Upper lobe of right lung (tissue), 1 donor: ENCODE measurements at regions not wholly inside any gene's neighbourhood (a gene's known extent, or its start where the extent isn't known, plus 50 kb on each side); places are given as distances from the start of the nearest gene placed in this dataset.

Experiments used
- ATAC-seq: fragments of 200-7000 bp; cut with Tn5 transposase; one replicate; pipeline ENCODE4 v1.9.1; 2020; ENCODE audit warnings: mild to moderate bottlenecking, moderate library complexity
- DNase-seq: peaks from one replicate; pipeline ENCODE4 v3.0.0-alpha.2; 2020
- H3K27ac ChIP-seq: fragments of 200-600 bp; one replicate; pipeline ENCODE4 v1.8.0; 2022
- H3K27me3 ChIP-seq: fragments of 200-600 bp; one replicate; pipeline ENCODE4 v1.8.0; 2022; ENCODE audit warnings: mild to moderate bottlenecking
- H3K36me3 ChIP-seq: fragments of 200-600 bp; one replicate; pipeline ENCODE4 v1.8.0; 2022
- H3K4me1 ChIP-seq: fragments of 200-600 bp; one replicate; pipeline ENCODE4 v1.8.0; 2022
- H3K4me3 ChIP-seq: fragments of 200-600 bp; one replicate; pipeline ENCODE4 v1.8.0; 2022; ENCODE audit warnings: mild to moderate bottlenecking
- H3K9me3 ChIP-seq: fragments of 200-600 bp; one replicate; pipeline ENCODE4 v1.8.0; 2022
- intact Hi-C: fragments of 100-400 bp; cut with DNase I; formaldehyde crosslinking; loops from one replicate; pipeline ENCODE4 v1.11.0; 2022
- TF ChIP-seq, protein P1 (sequence below): fragments of 200-600 bp; IDR thresholded peaks from one replicate; pipeline ENCODE4 v1.8.0; 2022; ENCODE audit warnings: antibody characterized with exemption
- donor health status: DM: no; HTN: yes; CAD: no; lungs with severe emphysema.

DNA sequence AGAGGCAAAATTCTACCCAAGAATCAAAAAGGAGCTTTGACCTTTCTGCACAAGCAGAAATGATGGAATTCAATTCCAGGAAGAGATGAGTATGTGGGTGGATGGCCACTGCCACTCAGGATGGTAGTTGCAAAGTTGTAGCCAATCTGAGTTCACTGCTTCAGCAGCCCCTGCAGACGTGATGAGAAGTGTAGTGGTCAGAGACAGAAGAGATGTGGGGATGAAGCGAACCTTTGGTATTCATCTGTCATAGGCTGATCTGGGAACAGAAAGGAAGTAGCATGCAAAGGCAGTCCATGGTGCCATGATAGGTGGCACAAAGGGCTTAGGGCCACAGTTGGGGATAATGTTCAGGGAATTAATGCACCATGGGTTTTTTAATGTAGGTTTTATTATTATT is 81.1 kb upstream of the PGBD5 start:
- Histone ChIP-seq H3K27me3 (no peaks in the 10 kb centered on the region), H3K4me3 (no peak overlapping the region), H3K4me1 (peaks cover 11% of the 10 kb centered on the region), H3K9me3 (no peaks in the 10 kb centered on the region), H3K36me3 (no peaks in the 10 kb centered on the region), H3K27ac (no peak overlapping the region)
- intact Hi-C loops = no loop called here
- no peak for DNase-seq
- TF ChIP-seq, protein P1, sequence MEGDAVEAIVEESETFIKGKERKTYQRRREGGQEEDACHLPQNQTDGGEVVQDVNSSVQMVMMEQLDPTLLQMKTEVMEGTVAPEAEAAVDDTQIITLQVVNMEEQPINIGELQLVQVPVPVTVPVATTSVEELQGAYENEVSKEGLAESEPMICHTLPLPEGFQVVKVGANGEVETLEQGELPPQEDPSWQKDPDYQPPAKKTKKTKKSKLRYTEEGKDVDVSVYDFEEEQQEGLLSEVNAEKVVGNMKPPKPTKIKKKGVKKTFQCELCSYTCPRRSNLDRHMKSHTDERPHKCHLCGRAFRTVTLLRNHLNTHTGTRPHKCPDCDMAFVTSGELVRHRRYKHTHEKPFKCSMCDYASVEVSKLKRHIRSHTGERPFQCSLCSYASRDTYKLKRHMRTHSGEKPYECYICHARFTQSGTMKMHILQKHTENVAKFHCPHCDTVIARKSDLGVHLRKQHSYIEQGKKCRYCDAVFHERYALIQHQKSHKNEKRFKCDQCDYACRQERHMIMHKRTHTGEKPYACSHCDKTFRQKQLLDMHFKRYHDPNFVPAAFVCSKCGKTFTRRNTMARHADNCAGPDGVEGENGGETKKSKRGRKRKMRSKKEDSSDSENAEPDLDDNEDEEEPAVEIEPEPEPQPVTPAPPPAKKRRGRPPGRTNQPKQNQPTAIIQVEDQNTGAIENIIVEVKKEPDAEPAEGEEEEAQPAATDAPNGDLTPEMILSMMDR = no peak
- ATAC-seq = no peak

DNA sequence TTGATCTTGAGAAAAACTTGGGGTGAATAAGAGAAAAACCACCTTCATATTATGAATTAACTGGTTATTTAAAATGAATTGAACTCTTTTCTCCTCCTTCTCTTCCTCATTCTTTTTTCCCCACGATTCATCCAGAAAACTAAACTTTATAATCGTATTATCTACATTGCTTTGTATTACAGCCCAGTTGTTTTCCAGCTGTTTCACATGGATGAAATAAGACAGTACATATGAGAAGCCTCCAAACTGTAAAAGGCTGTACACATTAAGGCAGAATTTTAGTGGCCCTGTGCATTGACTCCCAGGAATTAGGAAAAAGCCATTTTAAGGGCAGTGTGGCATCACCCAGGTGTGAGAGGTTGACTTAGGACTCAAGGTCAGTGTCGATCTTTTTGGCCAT is 80.3 kb upstream of the PGBD5 start:
- Histone ChIP-seq H3K4me1 (peaks cover 11% of the 10 kb centered on the region), H3K36me3 (no peaks in the 10 kb centered on the region), H3K4me3 (no peak overlapping the region), H3K27ac (no peak overlapping the region), H3K9me3 (no peaks in the 10 kb centered on the region), H3K27me3 (no peaks in the 10 kb centered on the region)
- no peak for DNase-seq
- TF ChIP-seq, protein P1 = no peak
- ATAC-seq = no peak
- intact Hi-C loops = no loop called here

DNA sequence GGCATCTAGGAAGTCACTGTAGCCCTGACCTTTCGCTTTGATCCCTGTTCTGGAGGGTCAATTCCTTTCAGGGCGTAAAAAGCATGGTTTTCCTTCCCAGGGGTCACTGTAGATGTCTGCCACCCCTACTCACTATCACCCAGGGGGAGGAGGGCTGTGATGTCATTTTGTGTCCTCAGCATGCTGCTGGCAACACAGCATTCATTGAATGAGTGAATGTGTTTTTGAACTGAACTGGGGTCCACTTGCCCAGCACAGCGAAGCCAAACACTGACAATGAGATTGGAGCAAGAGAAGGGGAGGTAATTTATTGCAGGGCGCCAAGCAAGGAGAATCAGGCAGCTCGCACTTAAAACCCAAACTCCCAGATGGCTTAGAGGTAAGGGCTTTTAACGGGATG is 78.2 kb upstream of the PGBD5 start:
- no peak overlapping the region for H3K27ac ChIP-seq
- peaks cover 6% of the 10 kb centered on the region for H3K4me1 ChIP-seq
- intact Hi-C loops = no loop called here
- TF ChIP-seq, protein P1 = no peak
- no peaks in the 10 kb centered on the region for H3K27me3 ChIP-seq
- DNase-seq (no peak), ATAC-seq (no peak)
- H3K9me3 ChIP-seq = no peaks in the 10 kb centered on the region
- H3K36me3 ChIP-seq = no peaks in the 10 kb centered on the region
- H3K4me3 ChIP-seq = no peak overlapping the region

DNA sequence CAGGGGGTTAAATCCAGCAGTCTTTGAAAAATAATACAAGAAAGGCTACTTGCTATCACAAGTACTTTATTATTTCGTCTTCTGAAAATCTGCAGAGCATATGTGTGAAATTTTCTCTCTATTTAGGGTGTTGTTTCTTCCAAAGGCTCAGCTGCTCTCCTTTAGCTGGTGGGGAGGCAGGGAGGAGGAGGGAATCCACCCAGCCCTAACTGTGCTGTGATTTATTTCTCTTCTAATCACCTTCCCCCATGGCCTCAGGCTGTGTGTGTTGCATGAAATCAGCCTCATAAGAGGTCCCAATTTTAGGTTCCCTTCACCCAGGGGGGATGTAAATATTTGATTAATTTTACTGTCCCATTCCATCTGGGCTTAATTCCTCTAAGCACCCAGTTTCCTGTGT is 77.6 kb upstream of the PGBD5 start:
- H3K4me1 ChIP-seq = peaks cover 6% of the 10 kb centered on the region
- no peak for ATAC-seq
- no peak overlapping the region for H3K4me3 ChIP-seq
- TF ChIP-seq, protein P1 = no peak
- no peaks in the 10 kb centered on the region for H3K36me3 ChIP-seq
- no peaks in the 10 kb centered on the region for H3K9me3 ChIP-seq
- intact Hi-C loops = no loop called here
- H3K27me3 ChIP-seq = no peaks in the 10 kb centered on the region
- no peak overlapping the region for H3K27ac ChIP-seq
- no peak for DNase-seq

DNA sequence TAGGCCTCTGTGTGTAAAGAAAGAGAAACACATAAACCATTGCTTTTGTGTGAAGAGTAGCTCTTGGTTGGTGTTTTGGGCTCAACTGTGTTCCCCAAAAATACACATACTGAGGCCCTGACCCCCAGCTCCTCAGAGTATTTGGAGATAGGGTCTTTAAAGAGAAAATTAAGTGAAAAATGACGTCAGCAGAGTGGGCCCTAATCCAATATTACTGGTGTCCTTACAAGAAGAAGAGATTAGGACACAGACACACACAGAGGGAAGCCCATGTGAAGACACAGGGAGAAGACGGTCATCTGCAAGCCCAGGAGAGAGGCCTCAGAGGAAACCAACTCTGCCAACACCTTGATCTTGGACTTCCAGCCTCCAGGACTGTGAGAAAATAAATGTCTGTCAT is 76.9 kb upstream of the PGBD5 start:
- Histone ChIP-seq H3K9me3 (no peaks in the 10 kb centered on the region), H3K27me3 (no peaks in the 10 kb centered on the region), H3K36me3 (no peaks in the 10 kb centered on the region), H3K4me1 (peaks cover under 1% of the 10 kb centered on the region), H3K4me3 (no peak overlapping the region), H3K27ac (no peak overlapping the region)
- intact Hi-C loops = no loop called here
- ATAC-seq = no peak
- DNase-seq = no peak
- TF ChIP-seq, protein P1 = no peak

DNA sequence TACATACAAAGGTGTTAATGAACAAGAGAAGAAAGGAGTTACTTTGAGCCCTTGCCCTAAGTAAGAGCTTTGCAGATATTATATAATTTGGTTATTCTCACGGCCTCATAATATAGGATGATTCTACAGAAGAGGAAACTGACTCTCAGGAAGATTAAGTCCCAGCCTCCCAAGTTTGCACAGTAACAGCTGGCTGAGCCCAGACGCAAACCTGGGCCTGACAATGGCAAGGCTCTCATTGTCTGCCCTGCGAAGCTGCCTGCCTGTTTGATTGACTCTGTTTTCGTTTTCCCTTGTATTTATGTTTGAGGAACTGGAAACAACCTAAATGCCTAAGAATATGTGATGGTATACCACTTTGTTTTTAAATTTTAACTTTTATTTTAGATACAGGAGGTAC is 76.2 kb upstream of the PGBD5 start:
- no peaks in the 10 kb centered on the region for H3K4me1 ChIP-seq
- no peak for ATAC-seq
- no peaks in the 10 kb centered on the region for H3K9me3 ChIP-seq
- no peaks in the 10 kb centered on the region for H3K27me3 ChIP-seq
- H3K27ac ChIP-seq = no peak overlapping the region
- no peaks in the 10 kb centered on the region for H3K36me3 ChIP-seq
- no peak overlapping the region for H3K4me3 ChIP-seq
- TF ChIP-seq, protein P1 = no peak
- no peak for DNase-seq
- intact Hi-C loops = no loop called here
